Fibroblast of peridontal ligament (primary cell): ENCODE measurements at regions not wholly inside any gene's neighbourhood (a gene's known extent, or its start where the extent isn't known, plus 50 kb on each side); places are given as distances from the start of the nearest gene placed in this dataset.

Experiments used
- DNase-seq: peaks from one replicate; pipeline ENCODE4 v3.0.0-alpha.2; 2010; ENCODE audit errors: extremely low read depth

DNA sequence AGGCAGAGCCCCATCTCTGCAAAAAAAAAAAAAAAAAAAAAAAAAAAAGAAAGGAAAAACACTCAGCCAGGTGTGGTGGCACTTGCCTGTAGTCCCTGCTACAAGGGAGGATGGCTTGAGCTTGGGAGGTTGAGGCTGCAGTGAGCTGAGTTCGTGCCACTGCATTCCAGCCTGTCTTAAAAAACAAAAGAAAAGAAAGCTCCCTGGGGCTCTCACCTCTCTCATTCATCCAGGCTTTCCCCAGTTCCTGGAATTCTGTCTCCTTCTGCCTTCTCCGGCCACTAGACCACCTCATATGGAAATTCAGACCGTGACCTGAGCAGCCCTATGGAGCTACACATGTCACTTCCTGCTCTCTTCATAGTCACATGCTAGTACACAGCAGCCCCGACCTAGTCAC, 101.1 kb upstream of the TAB2 start:
- no peak for DNase-seq

DNA sequence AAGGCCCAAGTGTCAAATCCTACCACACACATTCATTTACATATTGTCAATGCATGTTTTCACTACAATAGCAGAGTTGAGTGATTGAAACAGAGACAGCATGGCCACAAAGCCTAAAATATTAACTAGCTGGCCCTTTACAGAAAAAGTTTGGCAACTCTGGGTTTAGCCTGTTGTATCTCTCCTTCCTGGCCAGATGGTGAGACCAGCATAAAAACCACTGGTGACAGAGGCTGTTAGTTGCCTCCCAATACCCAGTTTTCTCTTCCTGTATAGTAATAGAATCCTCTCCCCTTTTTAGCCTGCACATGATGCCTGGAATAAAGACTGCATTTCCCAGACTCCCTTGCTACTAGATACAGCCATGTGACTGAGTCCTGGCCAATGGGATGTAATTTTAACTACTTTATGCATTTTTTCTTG, 100.0 kb upstream of the TAB2 start:
- no peak for DNase-seq

DNA sequence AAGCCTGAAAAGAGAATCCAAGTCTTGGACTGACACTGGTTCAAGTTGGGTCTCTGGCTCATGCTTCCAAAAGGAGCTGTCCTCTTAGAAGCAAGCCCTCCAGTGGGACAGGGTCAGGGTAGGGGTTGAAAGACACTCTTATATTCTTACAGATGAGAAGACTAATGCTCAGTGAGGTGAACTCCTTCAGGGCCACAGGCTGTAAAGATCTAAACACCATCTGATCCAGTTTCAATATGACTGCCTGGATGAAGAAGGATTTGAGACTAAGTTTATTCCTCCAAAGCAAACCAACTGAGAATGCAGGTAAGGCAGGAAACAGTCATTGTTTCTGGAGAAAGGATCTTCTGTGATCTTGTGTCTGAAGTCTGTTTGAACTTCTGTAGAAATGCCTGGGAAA, 99.0 kb upstream of the TAB2 start:
- DNase-seq, result no peak

DNA sequence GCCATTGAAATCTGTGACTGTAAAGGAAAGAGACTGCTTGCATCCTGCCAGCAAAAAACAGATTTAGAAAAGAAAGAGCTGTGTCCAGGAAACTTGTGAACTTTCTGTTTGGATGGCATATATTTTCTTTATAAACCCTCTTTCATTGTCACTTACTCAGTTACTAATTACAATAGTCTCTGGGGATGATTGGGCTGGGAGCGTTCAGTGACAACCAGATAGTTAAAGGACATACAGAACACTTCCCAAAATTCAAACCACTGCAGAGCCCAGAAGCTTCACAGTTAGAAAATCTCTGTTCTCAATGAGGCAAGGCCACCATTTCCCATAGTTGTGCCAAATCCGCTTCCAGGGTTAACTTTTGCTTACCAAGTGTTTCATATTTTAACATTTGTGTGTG, 98.6 kb upstream of the TAB2 start:
- DNase-seq, result no peak

DNA sequence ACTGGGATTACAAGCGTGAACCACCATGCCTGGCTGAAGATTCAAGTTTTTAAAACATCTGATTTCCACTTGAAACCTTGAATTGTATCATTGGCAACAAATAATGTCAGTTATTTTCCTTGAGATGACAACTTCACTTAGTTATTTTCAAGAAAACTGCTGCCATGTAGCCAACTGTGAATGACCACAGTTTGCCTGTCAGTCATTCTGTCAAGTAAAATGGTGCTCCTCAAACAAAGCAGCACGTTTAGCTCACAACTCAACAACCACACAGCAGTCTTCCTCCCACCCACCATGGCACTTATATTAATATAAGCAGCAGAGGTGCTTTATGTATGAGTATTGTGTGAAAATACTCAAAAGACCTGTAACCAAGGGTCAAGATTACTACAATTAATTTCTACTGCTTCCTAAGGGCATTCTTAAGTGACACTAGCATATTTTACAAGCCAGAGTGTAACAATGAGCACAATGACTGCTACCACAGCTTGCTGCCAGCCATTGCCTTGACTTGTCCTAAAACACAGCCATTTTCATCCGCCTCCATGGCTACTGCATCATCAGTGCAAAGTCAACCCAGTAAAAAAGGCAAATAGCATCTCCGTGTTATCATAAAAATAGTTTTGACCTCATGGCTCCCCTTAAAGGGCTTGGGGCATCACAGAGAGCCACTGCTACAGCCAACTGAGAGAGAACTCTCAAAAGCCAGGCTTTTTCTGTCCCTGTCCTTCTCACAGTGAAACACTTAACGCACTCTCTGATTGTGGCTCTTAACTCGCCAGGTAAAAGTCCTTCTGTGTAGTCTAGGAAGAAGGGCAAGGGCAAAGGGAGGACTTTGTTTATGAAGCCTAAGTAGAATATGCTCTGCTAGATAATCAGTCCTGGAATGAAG, 96.4 kb upstream of the TAB2 start:
- no peak for DNase-seq

DNA sequence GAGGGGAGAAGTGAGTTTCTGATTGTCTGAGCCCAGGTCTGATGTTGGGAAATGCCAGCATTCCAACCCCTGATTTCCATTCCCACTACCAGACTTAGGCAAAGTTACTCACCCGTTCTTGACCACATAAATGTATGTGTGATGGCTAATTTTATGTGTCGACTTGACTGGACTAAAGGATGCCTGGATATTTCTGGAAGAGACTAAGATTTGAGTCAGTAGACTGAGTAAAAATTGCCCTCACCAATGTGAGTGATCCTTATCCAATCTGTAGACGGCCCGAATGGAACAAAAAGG, 95.8 kb upstream of the TAB2 start:
- peak; percentile 53 for DNase-seq

DNA sequence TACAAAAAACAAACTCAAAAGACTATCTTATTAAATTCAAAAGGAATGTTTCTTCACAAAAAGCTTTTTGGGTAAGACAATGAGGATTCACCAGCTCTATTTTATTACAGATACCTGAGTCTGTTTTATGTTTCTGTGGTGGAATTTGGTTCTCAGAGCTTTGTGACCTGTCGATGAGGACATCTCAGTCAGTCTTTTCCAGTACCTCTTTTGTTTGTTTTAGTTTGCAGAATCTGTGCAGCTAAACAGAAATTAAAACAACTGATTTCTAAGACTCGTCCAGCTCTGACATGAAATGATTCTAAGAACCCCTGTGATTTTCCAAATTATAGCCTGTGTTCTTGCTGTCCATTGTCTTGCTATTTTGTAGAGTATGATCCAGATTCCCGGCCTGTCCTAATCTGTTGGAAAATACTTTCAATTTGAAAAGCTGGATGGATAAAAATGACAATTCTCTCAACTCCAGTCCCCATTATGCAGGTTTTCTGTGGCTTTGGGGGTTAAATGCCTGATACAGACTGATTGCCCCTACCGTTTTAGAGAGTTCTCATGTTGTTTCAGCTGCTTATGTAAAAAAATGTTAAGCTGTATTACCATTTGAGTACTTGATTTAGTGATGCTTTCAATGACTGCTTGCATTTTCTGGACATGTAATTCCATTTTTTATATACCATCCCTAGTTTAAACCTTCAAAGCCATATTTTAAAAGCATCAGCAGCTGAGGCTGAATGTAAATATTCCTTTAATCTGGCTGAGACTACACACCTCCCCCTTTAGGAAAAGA, 94.2 kb upstream of the TAB2 start:
- no peak for DNase-seq

DNA sequence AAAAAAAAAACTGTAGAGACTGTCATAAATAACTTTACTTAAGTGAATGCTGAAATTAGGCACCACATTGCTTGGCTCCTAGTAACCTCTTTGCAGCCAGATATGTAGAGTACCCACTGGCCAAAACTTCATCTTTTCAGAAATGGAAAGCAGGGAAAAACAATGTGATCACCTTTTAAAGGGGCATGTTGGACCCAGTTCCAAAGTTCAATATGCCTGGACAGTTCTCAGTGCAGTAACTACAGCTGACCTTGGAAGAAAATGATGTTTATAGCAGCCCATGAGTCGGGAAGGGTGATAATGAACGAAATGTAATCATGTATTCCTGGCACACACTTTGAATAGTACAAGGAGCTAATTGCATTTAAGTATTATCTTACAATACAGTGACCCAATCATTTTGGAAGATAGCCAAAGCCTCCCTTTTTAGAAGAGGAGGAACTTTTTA, 93.6 kb upstream of the TAB2 start:
- no peak for DNase-seq

DNA sequence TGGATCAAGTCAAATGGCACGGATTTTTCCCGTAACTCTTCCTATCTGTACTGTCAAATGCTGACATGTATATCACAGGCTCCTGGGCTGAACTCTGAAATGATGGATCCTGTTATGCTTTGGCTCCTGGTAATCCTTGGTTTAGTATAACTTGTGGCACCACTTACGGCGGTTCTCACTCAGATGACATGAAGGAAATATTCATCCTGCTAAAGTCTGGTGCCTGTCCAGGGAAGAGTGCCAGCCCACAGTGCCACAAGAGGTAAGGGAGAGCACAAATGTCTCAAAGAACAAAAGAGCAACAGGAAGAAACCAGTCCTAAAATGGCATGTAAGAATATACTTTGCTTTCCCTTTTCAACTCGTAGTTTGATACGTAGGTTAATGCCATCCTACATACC, 93.1 kb upstream of the TAB2 start:
- DNase-seq, result no peak

DNA sequence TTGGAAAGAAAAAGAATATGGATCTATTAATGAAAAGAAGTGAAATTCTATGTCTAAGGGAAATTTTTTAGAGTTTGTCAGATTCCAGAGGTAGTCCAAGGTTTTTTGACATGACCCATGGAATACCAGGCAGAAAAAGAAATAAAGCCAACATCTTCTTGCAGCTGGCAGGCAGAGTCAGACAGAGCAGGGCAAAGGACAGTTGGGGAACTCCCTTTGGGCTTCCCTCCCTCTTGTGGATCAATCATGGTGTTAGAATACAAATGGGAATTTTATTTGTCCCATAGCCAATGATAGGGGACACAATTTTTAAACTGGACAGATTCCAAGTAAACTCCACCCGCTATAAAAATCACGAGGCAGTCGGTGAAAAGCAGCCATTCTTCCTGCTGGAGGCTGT, 92.1 kb upstream of the TAB2 start:
- no peak for DNase-seq

DNA sequence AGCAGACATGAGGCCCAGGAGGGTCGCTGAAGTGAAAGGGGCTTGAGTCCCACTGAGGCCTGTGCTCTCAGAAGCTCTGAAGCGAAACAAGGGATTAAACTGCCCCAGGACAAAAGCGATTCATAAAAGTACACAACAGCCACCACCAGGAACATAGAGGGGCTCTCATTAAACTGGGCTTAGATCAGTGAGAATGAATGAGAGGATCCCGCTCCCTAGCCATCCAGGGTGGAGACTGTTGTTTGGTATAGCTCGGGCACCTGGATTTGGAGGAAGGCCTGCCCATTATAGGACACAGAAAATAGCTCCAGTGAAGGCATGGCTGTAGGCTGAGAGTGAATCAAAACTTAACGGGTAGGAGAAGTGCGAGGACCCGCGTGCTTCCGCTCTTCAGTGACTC, 91.6 kb upstream of the TAB2 start:
- DNase-seq, result no peak

DNA sequence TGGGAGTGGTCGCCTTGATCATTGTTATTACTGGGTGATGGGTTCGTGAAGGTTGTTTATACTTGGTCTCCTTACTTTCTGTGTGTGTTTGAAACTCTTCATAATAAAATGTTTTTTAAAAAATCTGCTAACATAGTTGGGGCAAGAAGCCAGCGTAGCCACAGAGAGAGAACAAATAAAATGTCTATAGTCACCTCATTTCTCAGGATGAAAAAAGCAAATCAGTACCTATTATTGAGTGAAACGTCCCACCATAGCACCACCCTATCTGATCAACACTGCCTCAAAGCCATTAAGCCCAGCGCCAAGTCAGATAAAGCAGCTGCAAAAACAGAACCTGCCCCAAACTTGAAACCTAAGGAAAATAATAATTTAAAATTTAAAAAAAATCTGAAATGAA, 89.7 kb upstream of the TAB2 start:
- no peak for DNase-seq

DNA sequence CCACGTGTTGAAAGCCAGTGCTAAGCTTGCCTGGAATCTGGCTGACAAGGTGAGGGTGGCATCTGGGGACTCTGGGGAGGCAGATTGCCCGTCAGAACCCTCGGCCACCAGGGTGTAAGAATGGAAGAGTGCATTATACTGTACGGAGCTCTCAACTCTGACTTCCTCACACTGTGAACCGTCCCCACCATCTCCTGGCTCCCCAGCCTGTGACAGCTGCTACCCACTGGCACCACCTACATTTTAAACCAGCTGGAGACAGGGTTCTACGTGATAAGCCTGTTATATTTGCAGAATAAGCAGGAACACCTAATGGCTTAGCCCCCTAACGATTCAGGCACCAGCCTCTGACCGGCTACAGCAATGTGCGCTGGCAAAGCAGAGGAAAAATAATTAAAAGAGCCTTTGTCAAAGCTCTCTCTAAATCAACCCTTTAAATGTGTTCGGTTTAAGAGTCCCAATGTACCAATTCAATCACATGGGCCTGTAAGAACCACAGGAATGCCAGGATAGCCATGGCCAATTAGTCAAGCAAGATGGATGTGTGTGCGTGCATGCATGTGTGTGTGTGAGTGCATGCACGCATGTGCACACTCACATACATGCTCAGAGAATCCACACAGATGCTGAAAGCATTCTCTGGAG, 89.1 kb upstream of the TAB2 start:
- no peak for DNase-seq

DNA sequence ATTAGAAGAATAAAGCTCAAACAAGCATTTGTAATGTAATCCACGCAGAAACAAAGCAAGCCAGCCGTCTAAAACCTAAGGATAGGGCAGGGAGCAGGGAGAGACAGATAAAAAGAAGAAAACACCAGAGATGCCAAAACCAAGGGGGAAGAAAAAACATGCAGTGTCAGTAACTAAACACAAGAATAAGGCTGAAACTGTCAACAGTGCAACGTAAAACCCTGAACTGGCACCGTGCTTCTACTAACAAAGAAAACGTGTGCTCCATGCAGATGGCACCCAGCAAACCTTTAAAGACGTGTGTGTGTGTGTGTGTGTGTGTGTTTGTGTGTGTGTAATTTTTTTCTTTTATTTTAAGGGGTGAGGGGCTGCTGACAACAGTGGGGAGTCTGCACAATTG, 88.4 kb upstream of the TAB2 start:
- no peak for DNase-seq

DNA sequence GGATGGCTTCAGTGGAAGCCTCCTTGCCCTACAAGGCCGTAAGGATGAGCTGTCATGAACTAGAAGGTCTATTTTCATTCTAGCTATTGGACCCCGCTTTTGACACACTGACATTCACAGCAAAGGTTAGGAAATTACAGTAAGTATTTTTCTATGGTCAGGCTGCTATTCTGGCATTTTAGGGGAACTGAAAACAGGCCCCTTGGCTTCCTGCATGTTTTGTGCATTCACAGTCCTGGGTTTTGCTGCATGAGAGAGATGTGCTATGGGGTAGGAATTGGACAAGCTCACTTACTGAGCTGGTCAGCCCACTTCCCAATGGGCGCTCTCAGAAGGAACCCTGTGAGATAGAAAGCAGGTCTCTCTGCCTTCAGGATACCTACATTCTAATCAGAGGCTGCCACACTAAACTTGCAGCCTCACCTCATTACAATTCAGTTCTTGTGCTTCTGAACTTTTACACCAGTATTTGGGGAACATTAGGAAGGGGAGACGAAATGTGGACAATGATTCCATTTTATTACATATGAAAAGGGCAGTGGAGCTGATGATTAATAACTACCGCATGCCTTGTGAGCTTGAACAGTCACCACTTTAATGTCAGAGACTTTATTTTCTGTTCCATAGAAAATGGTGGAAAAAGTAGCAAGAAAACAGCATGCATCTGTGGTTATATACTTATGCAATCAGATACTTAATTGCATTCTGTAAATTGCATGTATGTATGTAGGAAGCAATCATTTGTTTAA, 86.6 kb upstream of the TAB2 start:
- no peak for DNase-seq

DNA sequence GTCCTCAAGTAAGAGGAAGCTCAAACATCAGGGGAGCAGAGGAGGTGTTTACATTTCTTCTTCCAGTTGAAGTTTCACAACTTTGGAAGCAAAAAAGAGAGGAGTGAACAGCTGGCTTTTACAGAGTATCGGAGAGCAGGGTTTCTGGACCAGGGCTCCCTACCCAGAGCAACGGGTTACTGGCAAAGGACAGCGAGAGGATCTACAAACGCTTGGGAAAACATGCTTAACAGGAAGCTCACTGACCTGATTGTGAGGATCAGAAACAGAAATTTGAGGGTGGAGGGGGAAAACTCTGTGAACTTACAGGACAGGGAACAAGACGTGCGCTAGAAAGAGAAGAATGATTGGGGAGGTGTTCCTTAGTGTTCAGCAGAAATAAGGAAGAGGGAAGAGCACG, 85.7 kb upstream of the TAB2 start:
- DNase-seq, result no peak

DNA sequence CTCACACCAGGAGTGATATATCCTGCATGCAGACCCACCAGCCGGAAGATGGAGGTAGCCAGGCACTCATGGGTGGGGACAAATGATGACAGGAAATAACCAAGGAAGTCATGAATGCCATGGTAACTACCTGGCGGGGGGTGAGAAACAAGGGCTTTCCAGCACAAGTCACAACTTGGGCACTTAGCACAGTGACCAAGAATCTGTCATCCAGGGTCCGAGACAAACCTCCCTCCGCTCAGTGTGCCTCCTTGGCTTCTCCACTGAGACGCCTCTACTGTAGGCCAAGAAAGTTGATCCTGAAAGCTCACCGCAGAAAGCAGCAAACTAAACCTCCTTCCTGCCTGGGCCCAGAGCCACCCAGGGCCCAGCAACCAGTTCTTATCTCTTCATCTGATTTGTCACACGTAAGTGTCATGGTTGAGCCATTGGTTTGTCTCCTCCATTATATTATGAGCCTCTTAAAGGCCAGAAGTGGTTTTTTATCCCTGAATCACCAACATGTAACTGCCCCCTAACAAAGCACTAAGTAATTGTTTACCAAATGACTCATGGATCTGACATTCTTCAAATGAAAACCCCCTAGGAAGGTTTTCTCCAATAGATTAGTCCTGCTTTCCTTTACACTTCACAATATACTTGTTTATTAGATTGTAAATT, 84.3 kb upstream of the TAB2 start:
- DNase-seq, result peak; percentile 73

DNA sequence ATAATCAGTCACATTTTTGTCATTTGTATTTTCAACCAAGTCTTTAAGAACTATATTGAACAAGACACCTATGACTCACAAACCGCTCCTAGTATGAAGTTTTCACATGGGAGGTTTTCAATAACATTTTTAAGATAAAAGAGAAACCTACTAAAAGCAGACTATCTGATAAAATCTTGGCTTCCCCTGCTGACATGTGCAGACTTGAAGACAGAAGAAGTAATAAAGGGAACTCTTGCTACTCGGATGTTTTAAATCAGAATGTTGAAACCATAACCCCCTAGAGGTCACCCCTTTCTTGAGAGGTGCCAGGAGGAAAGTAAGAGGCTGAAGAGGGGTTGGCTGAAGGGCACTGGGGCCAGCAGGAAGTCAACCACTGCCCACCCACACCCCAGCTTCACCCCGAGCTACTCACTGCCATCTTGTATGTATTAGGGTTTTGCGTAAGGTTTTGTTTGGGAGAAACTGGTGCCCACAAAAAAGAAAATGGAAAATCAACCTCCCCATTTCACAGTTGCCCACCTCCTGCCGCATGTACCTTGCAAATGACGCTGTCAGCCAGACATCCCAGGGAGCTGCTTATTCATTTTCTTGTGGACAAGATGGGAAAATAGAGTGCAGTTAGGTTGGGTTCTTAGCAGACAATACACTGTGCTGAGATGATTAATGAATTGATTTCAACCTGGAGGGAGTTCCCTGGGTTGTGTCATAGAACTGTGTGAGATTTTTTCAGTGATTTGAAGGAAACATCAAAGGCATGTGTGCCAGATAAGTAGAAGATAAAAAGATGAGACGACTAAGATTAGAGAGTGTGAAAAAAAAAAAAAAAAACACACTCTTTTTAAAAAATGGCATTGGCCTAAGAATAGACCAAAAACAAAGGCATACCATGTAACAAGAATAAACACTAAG, 83.2 kb upstream of the TAB2 start:
- peak; percentile 17 for DNase-seq

DNA sequence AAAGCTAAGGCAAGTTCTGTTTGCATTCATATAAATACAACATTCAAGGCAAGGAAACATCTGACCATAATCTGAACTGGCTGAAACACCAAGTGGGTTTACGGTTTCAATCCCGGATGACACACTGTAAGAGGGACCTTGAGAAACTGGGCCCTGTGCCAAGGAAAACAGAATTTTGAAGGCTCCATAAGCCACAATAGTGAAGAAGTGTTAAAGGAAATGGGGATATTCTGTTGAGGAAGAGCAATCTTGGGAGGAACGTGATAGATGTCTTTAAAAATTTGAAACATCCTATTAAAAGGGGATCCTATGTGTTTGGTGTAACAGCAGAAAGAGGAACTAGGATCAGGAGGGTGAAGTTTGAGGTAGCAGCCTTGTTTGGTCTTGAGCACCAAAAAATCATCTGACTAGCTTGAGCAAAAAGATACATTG, 82.4 kb upstream of the TAB2 start:
- peak; percentile 90 for DNase-seq

DNA sequence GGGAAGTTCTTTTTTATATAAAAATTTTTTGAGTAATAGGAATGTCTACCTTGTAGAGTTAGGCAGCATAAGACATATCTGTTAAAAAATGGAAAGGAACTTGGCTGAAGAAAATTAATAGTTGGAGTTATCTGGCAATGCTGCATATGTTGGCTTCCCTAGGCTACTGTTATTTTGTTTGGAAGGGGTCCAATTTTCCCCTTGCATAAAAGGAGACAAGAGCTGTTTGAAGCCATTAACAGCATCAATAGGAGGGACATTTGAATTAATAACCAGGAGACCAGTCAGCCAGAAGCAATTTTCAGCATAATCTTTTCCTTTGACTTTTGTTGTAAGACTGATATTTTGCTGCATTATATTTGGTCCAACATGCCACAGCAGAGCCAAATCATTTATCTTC, 80.9 kb upstream of the TAB2 start:
- no peak for DNase-seq
